Parathyroid adenoma (tissue), 2 donors: ENCODE measurements at regions not wholly inside any gene's neighbourhood (a gene's known extent, or its start where the extent isn't known, plus 50 kb on each side); places are given as distances from the start of the nearest gene placed in this dataset.

Experiments used
- H2AFZ ChIP-seq: fragments of 300-600 bp; sonication (generic); one replicate; pipeline ENCODE4 v1.7.0; 2017; ENCODE audit warnings: antibody characterized with exemption, mild to moderate bottlenecking
- H3K27ac ChIP-seq: fragments of 300-600 bp; sonication (generic); one replicate; pipeline ENCODE4 v1.7.0; 2017
- H3K27me3 ChIP-seq: fragments of 300-600 bp; sonication (generic); one replicate; pipeline ENCODE4 v1.7.0; 2017; ENCODE audit warnings: low read length; ENCODE audit not compliant: control insufficient read depth, insufficient read depth
- H3K36me3 ChIP-seq: fragments of 300-600 bp; sonication (generic); one replicate; pipeline ENCODE4 v1.7.0; 2017; ENCODE audit warnings: low read length; ENCODE audit not compliant: control insufficient read depth, insufficient read depth
- H3K4me1 ChIP-seq: fragments of 300-600 bp; sonication (generic); one replicate; pipeline ENCODE4 v1.7.0; 2017; ENCODE audit warnings: control low read depth
- H3K4me2 ChIP-seq: fragments of 300-600 bp; sonication (generic); one replicate; pipeline ENCODE4 v1.7.0; 2017; ENCODE audit warnings: low read length
- H3K4me3 ChIP-seq: fragments of 300-600 bp; sonication (generic); one replicate; pipeline ENCODE4 v1.7.0; 2017; ENCODE audit warnings: low read depth, low read length
- H3K79me2 ChIP-seq: fragments of 300-600 bp; sonication (generic); one replicate; pipeline ENCODE4 v1.7.0; 2017; ENCODE audit warnings: control low read depth
- H3K9ac ChIP-seq: fragments of 300-600 bp; sonication (generic); one replicate; pipeline ENCODE4 v1.7.0; 2017; ENCODE audit warnings: mild to moderate bottlenecking
- H3K9me3 ChIP-seq: fragments of 300-600 bp; sonication (generic); one replicate; pipeline ENCODE4 v1.7.0; 2017; ENCODE audit warnings: low read length; ENCODE audit not compliant: control insufficient read depth
- CTCF ChIP-seq: fragments of 300-600 bp; sonication (generic); IDR thresholded peaks from one replicate; pipeline ENCODE4 v1.7.0; 2017; ENCODE audit warnings: antibody characterized with exemption, mild to moderate bottlenecking
- donor health status: primary hyperparathyroidism.

GRCh38 chr4:72797486-72797885 lies 228.5 kb upstream of the ADAMTS3 start:
- Histone ChIP-seq H3K4me1 (no peaks in the 10 kb centered on the region), H3K36me3 (no peaks in the 10 kb centered on the region), H3K9ac (no peak overlapping the region), H3K79me2 (no peaks in the 10 kb centered on the region), H3K4me3 (no peak overlapping the region), H3K4me2 (no peak overlapping the region), H3K27me3 (no peaks in the 10 kb centered on the region), H3K9me3 (peaks cover 2% of the 10 kb centered on the region), H2AFZ (no peak overlapping the region), H3K27ac (no peak overlapping the region)
- TF ChIP-seq CTCF = no peak

DNA sequence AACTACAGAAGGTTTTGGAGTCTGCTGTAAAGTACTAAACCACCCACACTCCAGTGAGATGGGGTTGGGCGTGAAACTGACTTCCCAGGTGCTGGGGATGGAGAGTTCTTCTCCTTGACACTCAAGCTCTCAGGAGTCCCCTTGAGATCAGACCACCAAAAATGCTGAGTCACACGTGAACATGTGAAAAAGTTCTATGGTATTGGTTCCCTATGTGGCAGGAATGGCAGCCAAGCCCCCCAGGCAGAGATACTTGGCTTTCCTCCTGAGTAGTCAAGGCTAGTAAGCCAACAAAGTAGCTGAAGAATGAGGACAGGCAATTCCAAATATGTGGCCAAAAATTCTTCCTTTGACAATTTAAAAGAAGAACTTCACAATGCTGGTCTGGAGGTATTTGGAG lies 222.0 kb upstream of the ADAMTS3 start:
- Histone ChIP-seq H3K27ac (no peak overlapping the region), H3K27me3 (no peaks in the 10 kb centered on the region), H3K4me1 (no peaks in the 10 kb centered on the region), H3K4me2 (no peak overlapping the region), H3K9me3 (peaks cover 2% of the 10 kb centered on the region), H3K79me2 (no peaks in the 10 kb centered on the region), H3K9ac (no peak overlapping the region), H3K4me3 (no peak overlapping the region), H2AFZ (no peak overlapping the region), H3K36me3 (no peaks in the 10 kb centered on the region)
- TF ChIP-seq CTCF = no peak

GRCh38 chr4:72786401-72786990 lies 217.5 kb upstream of the ADAMTS3 start:
- no peak overlapping the region for H3K4me3 ChIP-seq
- no peak overlapping the region for H2AFZ ChIP-seq
- H3K79me2 ChIP-seq = no peaks in the 10 kb centered on the region
- no peak overlapping the region for H3K4me2 ChIP-seq
- no peak for TF ChIP-seq CTCF
- H3K4me1 ChIP-seq = no peaks in the 10 kb centered on the region
- H3K9me3 ChIP-seq = no peaks in the 10 kb centered on the region
- no peaks in the 10 kb centered on the region for H3K36me3 ChIP-seq
- no peak overlapping the region for H3K27ac ChIP-seq
- no peaks in the 10 kb centered on the region for H3K27me3 ChIP-seq
- no peak overlapping the region for H3K9ac ChIP-seq

GRCh38 chr4:72779241-72779640 lies 210.2 kb upstream of the ADAMTS3 start:
- Histone ChIP-seq H3K27me3 (no peaks in the 10 kb centered on the region), H3K9ac (no peak overlapping the region)
- no peak for TF ChIP-seq CTCF

DNA sequence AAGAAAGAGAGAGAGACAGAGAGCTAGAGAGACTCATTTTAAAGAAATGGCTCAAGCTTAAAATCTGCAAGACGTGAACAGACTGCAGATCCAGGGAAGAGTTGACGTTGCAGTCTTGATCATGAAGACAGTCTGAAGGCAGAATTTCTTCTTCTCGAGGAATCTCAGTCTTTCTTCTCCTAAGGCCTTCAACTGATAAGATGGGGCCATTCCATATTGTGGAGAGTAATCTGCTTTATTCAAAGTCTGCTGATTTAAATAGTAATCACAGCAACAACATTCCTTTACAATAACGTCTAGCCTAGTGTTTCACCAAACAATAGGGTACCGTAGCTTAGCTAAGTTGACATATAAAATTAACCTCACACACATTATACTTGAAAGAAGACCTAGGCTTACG lies 208.4 kb upstream of the ADAMTS3 start:
- H3K36me3 ChIP-seq = no peaks in the 10 kb centered on the region
- H3K4me2 ChIP-seq = no peak overlapping the region
- H3K79me2 ChIP-seq = no peaks in the 10 kb centered on the region
- H3K4me1 ChIP-seq = no peaks in the 10 kb centered on the region
- H3K9me3 ChIP-seq = no peaks in the 10 kb centered on the region
- no peaks in the 10 kb centered on the region for H3K27me3 ChIP-seq
- no peak overlapping the region for H3K27ac ChIP-seq
- TF ChIP-seq CTCF = no peak
- H2AFZ ChIP-seq = no peak overlapping the region
- no peak overlapping the region for H3K4me3 ChIP-seq
- no peak overlapping the region for H3K9ac ChIP-seq

More at GRCh38 chr4:72779241-72779640, 210.2 kb upstream of the ADAMTS3 start:
- Histone ChIP-seq H3K4me2 (no peak overlapping the region), H3K79me2 (no peaks in the 10 kb centered on the region), H3K4me3 (no peak overlapping the region), H3K4me1 (no peaks in the 10 kb centered on the region), H3K36me3 (no peaks in the 10 kb centered on the region), H3K9me3 (no peaks in the 10 kb centered on the region), H2AFZ (no peak overlapping the region), H3K27ac (no peak overlapping the region)
